Astrocyte (in vitro differentiated cells and primary cell): ENCODE measurements at regions not wholly inside any gene's neighbourhood (a gene's known extent, or its start where the extent isn't known, plus 50 kb on each side); places are given as distances from the start of the nearest gene placed in this dataset.
A peak's percentile ranks its signal among the peaks of the same experiment; 100 is the strongest.

Source experiments
- DNase-seq: peaks from one replicate; pipeline ENCODE4 v3.0.0-alpha.2; 2010; ENCODE audit warnings: low read depth
- FAIRE-seq: peaks from 2 replicates; lab custom pipeline; 2011; peaks lifted over from hg19 to GRCh38; lab: Jason Lieb, UNC
- H2AFZ ChIP-seq: 2 replicates; pipeline ENCODE4 v1.6.0; 2012; ENCODE audit warnings: low read depth, low read length, inconsistent platforms
- H3K27ac ChIP-seq: 2 replicates; pipeline ENCODE4 v1.5.1; 2011; ENCODE audit warnings: low read depth, low read length, inconsistent platforms
- H3K27me3 ChIP-seq: 2 replicates; pipeline ENCODE4 v1.6.0; 2011; ENCODE audit warnings: low read length, inconsistent platforms; ENCODE audit not compliant: insufficient read depth
- H3K36me3 ChIP-seq: 2 replicates; pipeline ENCODE4 v1.5.1; 2011; ENCODE audit warnings: low read length, inconsistent platforms; ENCODE audit not compliant: insufficient read depth
- H3K4me1 ChIP-seq: 2 replicates; pipeline ENCODE4 v1.5.1; 2011; ENCODE audit warnings: low read length, inconsistent platforms; ENCODE audit not compliant: insufficient read depth
- H3K4me2 ChIP-seq: 2 replicates; pipeline ENCODE4 v1.6.0; 2012; ENCODE audit warnings: low read length, inconsistent platforms
- H3K4me3 ChIP-seq: 2 replicates; pipeline ENCODE4 v1.5.1; 2011; ENCODE audit warnings: low read depth, mild to moderate bottlenecking, low read length, inconsistent platforms; ENCODE audit not compliant: insufficient read depth
- H3K79me2 ChIP-seq: 2 replicates; pipeline ENCODE4 v1.6.0; 2012; ENCODE audit warnings: mild to moderate bottlenecking, low read length, inconsistent platforms; ENCODE audit not compliant: insufficient read depth
- H3K9ac ChIP-seq: 2 replicates; pipeline ENCODE4 v1.6.0; 2012; ENCODE audit warnings: mild to moderate bottlenecking, low read length, inconsistent platforms
- H3K9me3 ChIP-seq: 2 replicates; pipeline ENCODE4 v1.5.1; 2012; ENCODE audit warnings: low read depth, mild to moderate bottlenecking, low read length, inconsistent platforms; ENCODE audit not compliant: insufficient read depth
- H4K20me1 ChIP-seq: 2 replicates; pipeline ENCODE4 v1.6.0; 2012; ENCODE audit warnings: low read length, inconsistent platforms; ENCODE audit not compliant: insufficient read depth
- H3K27ac Mint-ChIP-seq: one replicate; pipeline ENCODE4 v1.8.0; 2021; ENCODE audit warnings: mild to moderate bottlenecking, mixed read lengths; ENCODE audit not compliant: unreplicated experiment
- H3K27me3 Mint-ChIP-seq: one replicate; pipeline ENCODE4 v1.8.0; 2021; ENCODE audit warnings: low read depth, mixed read lengths; ENCODE audit not compliant: unreplicated experiment
- H3K36me3 Mint-ChIP-seq: one replicate; pipeline ENCODE4 v1.8.0; 2021; ENCODE audit warnings: low read depth, mixed read lengths; ENCODE audit not compliant: unreplicated experiment
- H3K4me1 Mint-ChIP-seq: one replicate; pipeline ENCODE4 v1.8.0; 2021; ENCODE audit warnings: low read depth, mixed read lengths; ENCODE audit not compliant: unreplicated experiment
- H3K4me3 Mint-ChIP-seq: one replicate; pipeline ENCODE4 v1.8.0; 2021; ENCODE audit warnings: mild to moderate bottlenecking, moderate library complexity, mixed read lengths; ENCODE audit not compliant: unreplicated experiment
- H3K9me3 Mint-ChIP-seq: one replicate; pipeline ENCODE4 v1.8.0; 2021; ENCODE audit warnings: mild to moderate bottlenecking, mixed read lengths; ENCODE audit not compliant: unreplicated experiment
- CTCF ChIP-seq: IDR thresholded peaks from 2 replicates; pipeline ENCODE4 v1.5.1; 2011; ENCODE audit warnings: low read depth, mild to moderate bottlenecking, inconsistent platforms, low read length, moderate library complexity; ENCODE audit not compliant: insufficient read depth
- EZH2 ChIP-seq: IDR thresholded peaks from 2 replicates; pipeline ENCODE4 v1.6.1; 2012; ENCODE audit warnings: mild to moderate bottlenecking, low read length, inconsistent platforms; ENCODE audit not compliant: insufficient read depth

- no peak overlapping the region for H3K4me3 Mint-ChIP-seq
- Histone ChIP-seq H3K27me3 (no peaks in the 10 kb centered on the region), H3K9ac (no peak overlapping the region), H3K9me3 (no peaks in the 10 kb centered on the region), H3K79me2 (no peaks in the 10 kb centered on the region), H2AFZ (no peak overlapping the region), H4K20me1 (no peaks in the 10 kb centered on the region), H3K27ac (no peak overlapping the region), H3K4me3 (no peak overlapping the region), H3K4me1 (no peaks in the 10 kb centered on the region), H3K4me2 (no peak overlapping the region), H3K36me3 (no peaks in the 10 kb centered on the region)
- FAIRE-seq (no peak), DNase-seq (no peak)
- no peak for TF ChIP-seq CTCF
- no peak for TF ChIP-seq EZH2
- no peaks in the 10 kb centered on the region for H3K4me1 Mint-ChIP-seq
- no peaks in the 10 kb centered on the region for H3K36me3 Mint-ChIP-seq
- H3K27ac Mint-ChIP-seq = no peak overlapping the region
- no peaks in the 10 kb centered on the region for H3K9me3 Mint-ChIP-seq
- peaks cover 3% of the 10 kb centered on the region for H3K27me3 Mint-ChIP-seq
Observed at GRCh38 chr7:12508554-12508953, 62.0 kb upstream of the SCIN start.

- Mint-ChIP-seq H3K36me3 (no peaks in the 10 kb centered on the region), H3K4me3 (no peak overlapping the region), H3K9me3 (peaks cover 11% of the 10 kb centered on the region), H3K27me3 (no peaks in the 10 kb centered on the region), H3K4me1 (no peaks in the 10 kb centered on the region), H3K27ac (no peak overlapping the region)
- Histone ChIP-seq H3K9me3 (no peaks in the 10 kb centered on the region), H3K9ac (no peak overlapping the region), H3K79me2 (no peaks in the 10 kb centered on the region), H3K4me1 (no peaks in the 10 kb centered on the region), H4K20me1 (no peaks in the 10 kb centered on the region), H3K27ac (no peak overlapping the region), H2AFZ (no peak overlapping the region), H3K4me2 (no peak overlapping the region), H3K27me3 (no peaks in the 10 kb centered on the region), H3K4me3 (no peak overlapping the region), H3K36me3 (no peaks in the 10 kb centered on the region)
- no peak for DNase-seq
- no peak for FAIRE-seq
- no peak for TF ChIP-seq CTCF
- no peak for TF ChIP-seq EZH2
Observed at GRCh38 chr7:12517451-12517850, 53.1 kb upstream of the SCIN start.

GRCh38 chr7:12518920-12519681 lies 51.4 kb upstream of the SCIN start:
- H3K4me3 Mint-ChIP-seq = no peak overlapping the region
- Histone ChIP-seq H3K9me3 (no peaks in the 10 kb centered on the region), H3K4me3 (no peak overlapping the region), H3K9ac (no peak overlapping the region), H3K4me1 (no peaks in the 10 kb centered on the region), H2AFZ (no peak overlapping the region), H3K36me3 (no peaks in the 10 kb centered on the region), H3K27me3 (no peaks in the 10 kb centered on the region), H3K4me2 (no peak overlapping the region), H3K27ac (no peak overlapping the region), H3K79me2 (no peaks in the 10 kb centered on the region), H4K20me1 (no peaks in the 10 kb centered on the region)
- peaks cover 11% of the 10 kb centered on the region for H3K9me3 Mint-ChIP-seq
- no peak overlapping the region for H3K27ac Mint-ChIP-seq
- DNase-seq = no peak
- no peaks in the 10 kb centered on the region for H3K36me3 Mint-ChIP-seq
- no peak for FAIRE-seq
- no peaks in the 10 kb centered on the region for H3K27me3 Mint-ChIP-seq
- TF ChIP-seq CTCF (peak; percentile 37), EZH2 (no peak)
- H3K4me1 Mint-ChIP-seq = no peaks in the 10 kb centered on the region
